NCI-H2107 (cell line): ENCODE measurements at regions not wholly inside any gene's neighbourhood (a gene's known extent, or its start where the extent isn't known, plus 50 kb on each side); places are given as distances from the start of the nearest gene placed in this dataset.

Experiments used
- DNase-seq: peaks from one replicate; lab custom pipeline; 2025; lab: John Stamatoyannopoulos, UW

DNA sequence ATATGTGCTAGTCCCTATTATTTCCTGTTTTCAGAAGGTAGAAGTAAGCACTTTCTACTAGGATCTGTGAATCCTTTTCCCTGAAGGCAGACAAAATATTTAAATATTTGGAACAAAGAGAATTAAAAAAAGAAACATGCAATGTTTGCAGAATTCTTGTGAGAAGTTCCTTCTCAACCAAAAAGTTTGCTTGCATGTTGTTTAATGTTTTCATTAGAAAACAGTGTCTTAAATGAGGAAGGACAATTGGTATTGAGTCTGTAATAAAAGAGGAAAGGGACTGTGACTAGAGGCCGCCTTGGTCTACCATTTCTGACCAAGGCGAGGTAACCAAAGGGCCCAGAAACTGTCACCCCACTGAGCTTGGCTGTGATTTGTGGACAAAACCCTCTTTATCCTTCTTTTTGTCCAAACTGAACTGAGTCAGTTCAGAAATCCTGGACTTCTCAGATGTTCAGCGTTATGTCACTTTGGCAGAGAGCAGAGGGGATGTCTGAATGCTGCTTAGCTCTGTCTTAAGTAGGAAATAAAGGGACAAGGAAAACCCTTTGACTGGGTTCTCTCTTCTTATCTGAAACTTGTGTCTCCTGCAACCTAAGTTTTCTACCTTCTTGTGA, 129.8 kb upstream of the CPM start:
- no peak for DNase-seq

DNA sequence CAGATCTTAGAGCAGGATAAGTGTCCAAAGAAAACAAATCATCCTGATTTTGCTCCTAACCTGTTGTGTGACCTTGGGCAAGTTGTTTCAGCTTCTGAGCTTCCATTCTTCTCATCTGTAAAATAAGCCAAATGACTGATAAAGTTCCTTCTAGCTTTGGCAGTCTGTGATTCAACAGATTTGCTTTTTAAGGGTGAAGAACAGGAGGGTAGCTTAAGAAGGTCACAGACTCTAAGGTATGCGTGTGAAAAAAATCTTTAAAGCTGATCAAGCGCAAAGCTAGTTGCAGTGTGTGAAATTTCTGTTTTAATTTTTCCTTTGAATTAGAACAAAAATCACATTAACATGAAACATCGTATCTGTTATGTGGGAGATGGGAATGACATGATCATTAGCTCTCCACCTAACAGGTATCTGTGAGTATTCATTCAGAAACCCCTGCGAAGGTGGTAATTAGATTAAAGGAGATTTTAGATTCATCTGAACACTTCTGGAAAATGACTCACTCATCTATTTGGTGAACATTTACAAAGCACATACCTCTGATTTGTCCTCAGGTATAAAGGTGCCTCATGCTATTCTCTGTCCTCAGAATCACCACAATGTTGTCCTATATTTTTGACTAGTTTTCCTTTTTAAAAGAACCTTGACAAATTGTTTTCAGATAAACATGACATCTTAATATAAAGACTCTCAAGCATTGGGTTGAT, 131.9 kb upstream of the CPM start:
- DNase-seq, result no peak

DNA sequence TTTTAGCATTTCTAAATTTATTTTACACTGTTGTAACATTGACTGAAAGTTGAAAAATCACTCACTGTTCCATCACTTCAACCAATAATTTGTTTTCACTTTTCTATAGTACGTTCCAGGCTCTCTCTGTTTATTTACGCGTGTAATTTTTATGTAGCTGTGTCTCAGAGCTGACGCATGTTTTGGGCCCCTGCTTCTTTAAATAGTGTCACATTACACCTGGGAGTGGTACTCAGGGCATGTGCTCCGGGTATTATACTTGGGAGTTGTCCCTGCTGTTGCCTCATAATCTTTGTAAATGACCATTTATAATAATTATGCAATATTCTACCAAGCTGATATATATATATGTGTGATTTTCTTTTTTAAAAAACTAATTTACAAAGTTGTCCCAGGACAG, 132.8 kb upstream of the CPM start:
- no peak for DNase-seq

DNA sequence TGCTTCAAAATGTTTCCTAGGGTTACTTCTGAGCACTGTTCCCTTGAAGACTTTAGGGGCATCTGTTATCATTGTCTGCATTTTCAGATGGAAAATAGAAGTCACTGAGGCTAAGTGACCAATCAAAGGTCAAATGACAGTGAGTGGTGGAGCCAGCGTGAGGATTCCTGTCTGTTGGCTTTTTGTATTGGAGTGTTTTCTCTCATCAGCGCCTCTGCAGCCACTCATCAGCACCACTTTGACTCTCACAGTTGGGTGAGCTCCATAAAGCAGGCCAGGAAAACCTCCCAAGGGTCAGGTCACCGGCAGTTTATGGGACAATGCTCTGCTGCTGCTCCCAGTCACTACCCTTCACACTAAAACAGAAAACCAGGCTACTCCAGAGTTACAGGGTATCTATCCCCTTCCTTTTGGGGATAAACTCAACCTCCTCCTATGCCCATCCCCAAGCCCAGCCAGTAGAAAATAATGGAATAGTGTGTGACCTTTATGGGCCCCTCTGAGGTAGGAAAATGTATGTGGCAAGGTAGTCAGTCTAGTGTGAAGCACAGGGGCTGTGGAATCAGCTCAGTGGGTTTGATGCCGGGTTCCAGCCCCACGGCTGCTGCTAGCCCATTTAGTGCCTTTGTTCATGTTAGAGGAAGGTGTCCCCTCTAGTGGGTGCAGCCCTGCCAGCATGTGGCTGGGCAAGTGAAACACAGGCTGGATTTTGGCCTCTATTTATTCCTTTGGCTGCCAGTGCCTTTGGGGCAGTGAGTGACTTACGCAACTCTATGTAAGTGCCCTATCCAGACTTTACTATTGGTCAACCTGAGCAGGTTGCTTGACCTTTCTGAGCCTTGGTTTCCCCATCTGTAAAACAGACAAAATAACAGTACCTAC, 133.8 kb upstream of the CPM start:
- no peak for DNase-seq

DNA sequence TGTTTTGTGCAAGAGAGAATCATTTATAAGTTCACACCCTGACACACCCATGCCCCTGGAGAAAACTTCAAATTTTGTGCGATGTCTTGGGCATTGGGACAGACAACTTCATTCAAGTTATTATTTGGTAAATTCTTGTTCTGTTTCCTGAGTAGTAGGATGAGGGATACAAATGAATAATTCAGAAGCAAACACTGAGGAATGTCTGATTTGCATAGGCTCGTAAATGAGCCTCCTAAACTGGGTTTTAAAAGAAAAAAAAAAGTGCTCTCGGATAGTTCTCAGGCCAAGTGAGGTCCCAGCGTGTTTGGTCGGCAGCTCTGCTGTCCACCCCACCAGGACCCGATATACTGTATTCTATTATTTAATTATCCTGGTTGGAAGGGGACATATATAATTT, 134.7 kb upstream of the CPM start:
- DNase-seq, result no peak

DNA sequence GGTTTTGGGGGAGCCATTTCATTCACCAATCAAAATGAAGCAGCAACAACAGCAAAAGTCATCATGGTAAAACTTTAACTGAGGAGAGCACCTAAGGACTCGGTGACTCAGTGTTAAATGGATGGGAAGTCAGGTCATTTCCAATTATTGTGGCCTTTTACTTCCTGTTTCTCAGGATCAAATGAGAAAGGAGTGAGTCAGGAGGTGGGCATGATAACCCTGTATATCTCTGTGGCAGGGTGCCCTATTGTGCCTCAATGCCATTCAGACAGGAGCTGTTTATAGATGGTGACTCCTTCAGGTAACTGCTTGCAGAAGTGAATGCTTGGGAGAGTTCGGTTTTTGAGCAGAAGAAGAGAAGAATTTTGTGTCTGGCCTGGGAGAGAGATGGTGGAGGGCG, 135.5 kb upstream of the CPM start:
- DNase-seq, result no peak

DNA sequence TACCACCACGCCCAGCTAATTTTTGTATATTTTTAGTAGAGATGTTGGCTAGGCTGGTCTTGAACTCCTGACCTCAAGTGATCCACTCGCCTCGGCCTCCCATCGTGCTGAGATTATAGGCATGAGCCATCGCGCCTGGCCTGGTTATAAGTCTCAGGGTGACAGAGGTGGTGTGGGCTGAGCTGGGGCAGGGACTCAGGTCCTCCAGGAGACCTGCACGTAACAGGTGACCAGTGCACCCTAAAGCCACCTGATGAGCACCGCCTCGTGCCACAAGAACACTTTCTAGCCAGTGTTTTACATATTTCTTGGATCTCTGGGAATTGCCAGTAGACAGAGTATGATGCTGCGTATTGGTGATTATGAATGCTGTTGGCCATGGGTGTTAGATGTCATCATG, 136.5 kb upstream of the CPM start:
- DNase-seq, result no peak

DNA sequence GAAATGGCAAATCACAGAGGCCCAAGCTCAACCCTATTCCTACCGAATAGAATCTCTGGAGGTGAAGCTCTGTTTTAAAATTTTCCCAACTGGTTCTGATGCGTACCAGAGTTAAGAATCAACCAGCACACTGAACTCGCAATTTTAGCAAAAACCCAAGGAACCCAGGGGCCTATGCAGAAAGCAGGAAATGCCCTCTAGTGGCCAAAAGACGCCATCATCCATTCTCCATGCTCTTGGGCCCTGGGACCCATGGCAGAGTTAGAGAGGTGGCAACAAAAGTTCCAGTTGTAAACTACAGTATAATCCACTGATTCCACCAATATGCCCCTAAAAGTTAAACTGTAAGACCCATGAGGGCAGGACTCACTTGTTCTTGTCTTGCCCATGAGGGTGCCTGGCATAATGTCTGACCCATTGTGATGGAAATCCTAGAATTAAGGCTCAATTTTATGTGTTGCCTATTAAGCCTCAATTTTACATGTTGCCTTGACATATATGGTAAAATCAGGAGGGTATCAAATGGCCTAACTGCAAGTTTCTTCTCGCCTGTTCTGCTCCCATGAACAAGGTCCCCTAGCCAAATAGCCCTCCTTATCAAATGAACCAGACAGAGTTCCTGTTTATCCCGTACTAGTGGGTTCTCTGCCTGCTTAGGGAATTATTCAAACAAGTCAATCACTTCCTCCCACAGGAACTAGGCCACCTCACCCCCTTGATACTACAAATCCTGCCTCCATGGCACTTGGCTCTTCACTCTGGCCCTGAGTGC, 137.5 kb upstream of the CPM start:
- DNase-seq, result peak; percentile 51

DNA sequence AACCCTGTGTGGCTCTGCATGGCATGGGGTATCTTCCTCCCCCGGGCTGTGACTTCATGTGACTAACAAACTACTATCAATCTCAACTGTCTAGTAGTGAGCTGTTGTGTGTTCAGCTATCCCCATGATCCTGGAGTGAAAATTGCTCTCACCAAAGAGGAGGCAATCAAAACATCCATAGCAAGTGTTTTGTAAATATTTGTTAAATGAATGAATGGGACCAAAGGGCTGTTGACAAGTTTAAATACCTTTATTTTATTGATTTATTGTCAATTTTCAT, 138.1 kb upstream of the CPM start:
- DNase-seq, result no peak

DNA sequence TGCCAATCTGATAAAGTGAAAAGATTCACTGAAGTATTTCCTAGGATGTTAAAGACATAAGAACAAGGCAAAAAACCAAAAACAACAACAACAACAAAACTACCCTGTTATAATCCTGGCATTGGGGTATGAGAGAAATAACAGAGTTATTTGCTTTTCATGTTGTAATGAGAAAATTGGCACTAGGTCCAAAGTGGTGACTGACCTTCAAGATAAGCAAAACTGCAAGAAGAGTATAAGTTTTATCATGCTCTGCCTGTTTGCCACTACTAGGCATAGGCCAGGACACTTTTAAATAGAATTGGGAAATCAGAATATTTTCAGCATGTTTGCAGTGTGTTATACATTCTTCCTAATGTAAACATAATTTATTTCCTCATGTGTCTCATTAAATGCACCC, 140.1 kb upstream of the CPM start:
- no peak for DNase-seq

DNA sequence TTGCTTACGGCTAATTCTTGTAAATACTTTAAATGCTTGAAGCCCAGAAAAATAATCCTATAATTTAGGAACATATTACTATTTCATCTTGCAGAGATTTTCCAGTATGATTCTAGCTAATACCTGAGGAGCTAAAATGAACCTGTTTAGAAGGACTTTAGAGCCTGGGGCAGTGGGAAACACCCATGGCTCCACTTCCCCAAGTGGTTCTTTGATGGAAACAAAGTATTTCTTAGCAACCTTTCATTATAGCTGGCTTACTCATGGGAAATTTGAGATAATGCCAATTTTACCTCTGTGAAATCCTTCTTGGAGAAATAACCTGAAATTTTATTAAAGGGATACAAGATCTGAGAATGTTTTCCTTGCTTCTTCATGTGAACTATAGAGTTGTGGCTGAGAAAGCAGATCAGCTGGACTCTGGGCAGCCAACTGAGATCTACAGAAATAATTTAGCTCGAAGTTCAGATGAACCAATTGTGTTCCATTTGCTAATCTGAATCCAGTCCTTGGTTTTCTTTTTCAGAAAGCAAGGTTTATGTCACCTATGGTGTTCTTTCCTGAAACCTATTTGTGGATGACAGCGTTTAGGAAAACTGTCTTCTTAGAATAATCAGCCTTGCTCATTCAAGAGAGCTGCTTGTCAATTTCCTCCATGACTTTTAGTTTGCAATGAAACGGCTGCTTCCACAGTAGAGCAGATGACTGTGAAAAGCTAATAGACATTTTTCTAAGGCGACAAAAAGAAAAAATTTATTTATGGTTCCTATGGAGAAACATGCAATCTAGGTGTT, 141.8 kb upstream of the CPM start:
- no peak for DNase-seq

DNA sequence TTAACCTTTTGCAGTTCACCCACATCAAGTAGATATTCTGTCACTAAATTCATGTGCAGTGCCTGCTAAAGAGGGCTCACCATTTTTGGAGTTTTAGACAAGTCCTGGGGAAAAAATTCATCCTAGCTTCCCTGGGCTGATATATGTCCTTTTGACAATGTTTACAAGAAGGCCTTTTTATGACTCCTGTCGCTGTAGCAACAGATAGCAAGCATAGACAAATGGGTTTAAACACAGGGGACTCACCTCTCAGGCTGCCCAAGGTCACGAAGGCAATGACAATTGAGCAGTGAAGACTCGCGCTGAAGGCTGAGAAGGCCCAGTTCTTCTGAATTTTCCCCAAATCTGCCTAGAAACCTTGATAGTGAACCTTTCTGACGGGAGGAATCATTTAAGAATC, 150.7 kb upstream of the CPM start:
- no peak for DNase-seq

DNA sequence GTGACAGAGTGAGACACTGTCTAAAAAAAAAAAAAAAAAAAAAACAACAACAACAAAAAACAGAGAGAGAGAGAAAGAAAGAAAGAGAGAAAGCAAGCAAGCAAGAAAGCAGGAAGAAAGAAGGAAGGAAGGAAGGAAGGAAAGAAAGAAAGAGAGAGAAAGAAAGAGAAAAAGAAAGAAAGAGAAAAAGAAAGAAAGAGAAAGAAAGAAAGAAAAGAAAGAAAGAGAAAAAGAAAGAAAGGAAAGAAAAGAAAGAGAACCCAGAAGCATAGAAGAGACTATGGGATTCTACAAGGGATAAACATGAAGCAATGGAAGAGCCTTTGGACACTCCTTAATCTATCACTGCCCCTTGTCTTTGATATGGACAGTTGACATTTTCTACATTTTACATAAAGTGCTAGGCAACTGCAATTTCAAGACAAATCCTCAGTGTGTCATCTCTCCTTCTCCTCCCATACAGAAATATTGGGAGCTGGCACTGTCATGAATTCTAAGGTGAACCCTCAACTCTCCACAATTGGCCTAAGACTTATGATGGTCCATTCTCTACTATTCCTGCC, 151.9 kb upstream of the CPM start:
- no peak for DNase-seq

DNA sequence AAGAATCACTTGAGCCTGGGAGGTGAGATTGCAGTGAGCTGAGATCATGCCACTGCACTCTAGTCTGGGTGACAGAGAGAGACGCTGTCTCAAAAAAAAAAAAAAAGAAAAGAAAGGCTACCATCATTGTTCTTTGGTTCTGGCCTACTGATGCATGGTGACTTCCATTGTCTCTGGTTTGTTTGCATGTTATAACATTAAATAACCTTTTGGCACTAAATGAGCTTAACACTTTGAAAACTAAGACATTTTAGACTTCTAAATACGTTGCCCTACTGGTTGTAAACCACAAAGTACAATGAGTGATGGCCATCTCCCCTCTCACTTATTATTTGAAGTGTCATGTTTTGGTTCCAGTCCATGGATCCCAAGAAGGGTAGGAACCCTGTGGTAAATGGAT, 152.9 kb upstream of the CPM start:
- DNase-seq, result no peak

DNA sequence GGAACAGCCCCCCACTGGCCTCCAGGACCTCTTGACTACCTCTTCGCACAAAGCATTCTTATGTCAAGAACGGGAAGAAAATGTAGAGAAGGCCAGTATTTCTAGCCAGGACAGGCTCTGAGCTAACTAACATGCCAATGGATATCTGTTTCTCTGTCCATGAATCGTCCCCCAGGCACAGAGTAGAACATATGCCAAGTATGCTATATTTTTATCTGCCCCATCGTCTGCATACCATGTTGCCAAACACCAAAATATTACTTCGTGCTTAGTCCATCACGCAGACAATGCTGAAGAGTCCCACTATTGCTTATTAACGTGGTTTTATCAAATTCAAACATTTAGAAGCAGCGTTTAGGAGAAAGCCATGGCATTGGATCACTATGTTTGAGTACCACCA, 151.4 kb upstream of the CPSF6 start:
- no peak for DNase-seq

DNA sequence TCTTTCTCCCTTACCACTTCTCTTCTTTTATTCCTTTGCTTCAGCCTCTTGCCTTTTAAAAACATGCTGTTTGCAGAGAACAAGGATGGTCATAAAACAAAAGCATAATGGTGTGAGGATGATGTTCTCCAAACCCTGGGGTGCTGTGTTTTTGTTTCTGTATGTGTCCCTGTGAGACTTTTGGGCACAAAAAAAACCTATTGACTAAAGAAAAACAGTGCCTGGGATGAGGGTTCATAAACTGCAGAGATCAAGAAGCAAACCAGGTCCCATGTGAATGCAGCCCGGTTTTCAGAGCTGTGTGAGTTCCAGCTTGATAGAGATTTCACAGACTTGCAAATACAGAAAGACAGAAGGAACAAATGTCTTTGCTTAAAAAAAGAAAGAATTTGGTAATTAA, 148.6 kb upstream of the CPSF6 start:
- DNase-seq, result no peak

DNA sequence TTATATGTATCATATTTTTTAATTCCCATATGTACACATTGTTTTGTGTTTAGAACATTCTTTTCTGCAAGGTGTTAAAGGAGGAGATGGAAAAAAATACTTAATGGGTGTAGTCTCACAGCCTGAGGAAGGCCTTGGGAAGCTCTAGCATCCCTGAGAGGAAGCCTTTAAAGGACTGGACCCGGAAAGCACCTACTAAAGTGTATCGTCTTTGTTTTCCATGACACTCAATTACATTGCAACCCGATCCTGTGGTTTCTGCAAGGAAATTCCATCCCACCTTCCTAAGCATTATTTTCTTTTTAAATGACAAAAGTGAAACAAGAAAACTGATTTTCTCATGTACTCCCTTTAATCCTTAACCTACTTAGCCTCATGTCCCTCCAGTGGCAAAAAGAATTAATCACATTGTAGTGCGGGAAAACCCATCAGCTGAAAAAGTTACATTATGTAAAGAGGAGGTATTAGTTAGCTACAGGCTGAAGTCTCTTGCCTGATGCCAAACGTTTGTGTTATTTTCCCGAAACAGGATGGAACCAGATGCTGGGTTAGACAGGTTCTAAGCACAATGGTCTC, 147.8 kb upstream of the CPSF6 start:
- no peak for DNase-seq

DNA sequence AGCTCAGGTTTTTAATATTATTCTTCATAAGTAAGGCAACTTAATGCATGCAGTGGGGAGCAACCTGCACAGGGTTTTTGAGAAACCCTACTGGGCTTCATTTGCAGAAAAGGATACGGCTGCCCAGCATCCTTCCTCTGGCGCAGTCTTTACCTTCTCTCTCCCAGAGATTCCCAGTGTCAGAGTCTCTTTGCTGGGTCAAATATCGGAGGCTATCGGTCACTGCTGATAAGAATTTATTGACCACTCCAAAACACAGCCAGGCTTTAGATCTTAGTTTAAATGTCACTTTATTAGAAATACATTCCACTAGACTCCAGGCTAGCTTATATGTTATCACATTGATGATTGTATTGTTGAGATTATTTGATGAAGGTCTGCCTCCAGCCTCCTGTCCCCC, 147.2 kb upstream of the CPSF6 start:
- no peak for DNase-seq

DNA sequence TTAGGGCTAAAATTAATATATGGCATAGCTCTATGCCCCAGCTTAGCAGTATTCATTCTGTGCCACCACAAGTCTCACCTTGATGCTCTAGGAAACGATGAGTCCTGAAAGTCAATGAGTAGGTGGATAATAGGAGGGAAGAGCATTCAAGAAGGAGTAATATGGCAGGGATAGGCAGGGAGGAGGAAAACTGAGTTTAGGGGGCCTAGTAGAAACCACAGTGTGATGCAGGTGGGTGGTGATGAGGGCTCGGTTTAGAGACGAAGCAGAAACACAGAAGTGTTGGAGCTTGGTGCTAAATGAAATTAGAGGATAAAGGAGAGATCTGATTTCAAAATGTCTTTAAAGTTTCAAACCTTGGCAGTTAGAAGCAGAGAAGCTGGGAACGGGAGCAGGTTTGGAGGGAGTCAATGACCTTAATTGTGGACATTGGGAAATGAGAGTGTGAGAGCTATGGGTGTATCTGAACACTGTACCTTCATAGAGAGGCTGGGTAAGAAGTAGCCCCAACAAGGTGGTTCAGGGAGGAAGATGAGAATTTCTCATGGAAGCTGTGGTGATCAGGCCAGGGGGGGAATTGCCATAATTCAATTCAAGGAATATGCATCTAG, 144.7 kb upstream of the CPSF6 start:
- DNase-seq, result no peak

DNA sequence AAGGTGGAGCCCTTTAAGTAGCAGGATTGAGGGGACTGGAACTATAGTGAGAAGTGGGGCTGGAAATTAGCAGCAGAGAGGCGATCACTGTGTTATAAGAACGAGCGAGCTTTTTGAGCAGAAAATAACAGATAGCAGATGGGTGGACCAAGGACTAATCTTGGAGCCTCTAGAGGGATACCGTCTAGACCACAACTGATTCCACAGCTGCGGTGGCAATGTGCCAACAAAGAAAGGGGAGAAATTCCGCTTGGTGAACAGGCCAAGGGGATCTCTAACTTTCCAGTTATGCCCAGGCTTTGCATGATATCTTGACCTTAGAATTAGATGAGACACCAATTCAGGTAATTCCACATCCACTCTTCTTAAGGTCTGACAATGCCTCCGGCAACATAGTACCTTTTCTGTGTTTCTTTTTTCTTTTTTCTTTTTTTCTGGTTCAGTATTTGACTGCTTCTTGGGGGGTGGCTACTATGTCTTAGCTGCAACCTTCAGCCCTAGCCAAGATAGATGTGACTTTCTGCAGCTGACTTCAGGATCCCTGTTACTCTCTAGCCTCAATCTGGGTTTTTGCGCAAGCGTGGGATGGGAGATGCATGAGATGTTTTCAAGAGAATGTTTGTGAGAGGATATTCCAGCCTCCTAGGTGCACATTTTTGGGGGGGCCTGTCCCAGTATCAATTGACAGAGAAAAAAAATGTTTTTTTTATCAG, 143.4 kb upstream of the CPSF6 start:
- no peak for DNase-seq
